H1 (cell line): ENCODE measurements at regions not wholly inside any gene's neighbourhood (a gene's known extent, or its start where the extent isn't known, plus 50 kb on each side); places are given as distances from the start of the nearest gene placed in this dataset.

ENCODE experiments used
- CTCF ChIA-PET: fragments of 300-600 bp; sonication (Branson Sonifier 250); formaldehyde crosslinking; loops from one replicate; lab custom pipeline; 2021; ENCODE audit not compliant: partially characterized antibody; lab: Charles Lee
- POLR2A ChIA-PET: fragments of 300-600 bp; sonication (Branson Sonifier 250); formaldehyde crosslinking; loops from one replicate; lab custom pipeline; 2021; ENCODE audit warnings: inconsistent platforms; ENCODE audit not compliant: partially characterized antibody; lab: Charles Lee
- DNase-seq, 2 experiments: peaks; one replicate each; pipeline versions ENCODE4 v3.0.0 to v3.0.0-alpha.2; 2010 to 2022; ENCODE audit warnings: low spot score in 2 of 2, low read depth in 1 of 2, mixed read lengths in 1 of 2
- FAIRE-seq: peaks from 2 replicates; lab custom pipeline; 2011; peaks lifted over from hg19 to GRCh38; lab: Jason Lieb, UNC
- H2AFZ ChIP-seq: 2 replicates; pipeline ENCODE4 v1.8.1; 2012; ENCODE audit warnings: low read length, inconsistent platforms
- H2AK5ac ChIP-seq: 2 replicates; pipeline ENCODE4 v1.6.1; 2013; ENCODE audit warnings: low read depth, low read length
- H2BK120ac ChIP-seq: replicated peaks from 2 replicates; pipeline ENCODE3; 2013; ENCODE audit warnings: low read depth, low read length, inconsistent platforms
- H2BK12ac ChIP-seq: 2 replicates; pipeline ENCODE4 v1.6.1; 2013; ENCODE audit warnings: low read depth, low read length
- H2BK15ac ChIP-seq: 2 replicates; pipeline ENCODE4 v1.6.1; 2013; ENCODE audit warnings: low read length
- H2BK20ac ChIP-seq: 2 replicates; pipeline ENCODE4 v1.6.1; 2013; ENCODE audit warnings: low read length
- H2BK5ac ChIP-seq: 2 replicates; pipeline ENCODE4 v1.6.1; 2013; ENCODE audit warnings: low read depth, low read length
- H3K14ac ChIP-seq: 2 replicates; pipeline ENCODE4 v1.6.1; 2013; ENCODE audit warnings: inconsistent platforms; ENCODE audit not compliant: insufficient read length
- H3K18ac ChIP-seq: 2 replicates; pipeline ENCODE4 v1.6.1; 2013; ENCODE audit warnings: low read length; ENCODE audit errors: extremely low read depth
- H3K23ac ChIP-seq: 2 replicates; pipeline ENCODE4 v1.6.1; 2013; ENCODE audit warnings: inconsistent platforms; ENCODE audit not compliant: insufficient read length
- H3K23me2 ChIP-seq: 2 replicates; pipeline ENCODE4 v1.6.1; 2013; ENCODE audit warnings: low read depth, low read length
- H3K27ac ChIP-seq: 2 replicates; pipeline ENCODE4 v1.6.1; 2011; ENCODE audit warnings: low read depth, low read length, inconsistent platforms
- H3K27me3 ChIP-seq, 4 experiments: replicated peaks in 1 of 4; 1 replicate in 1 of 4; 2 replicates in 3 of 4; pipeline versions ENCODE4 v1.6.1 to v1.8.1; 2011 to 2013; ENCODE audit warnings: low read length in 3 of 4, mild to moderate bottlenecking in 3 of 4, inconsistent platforms in 2 of 4, mixed read lengths in 2 of 4, moderate library complexity in 1 of 4; ENCODE audit not compliant: control insufficient read depth in 3 of 4, insufficient read depth in 3 of 4; ENCODE audit errors: extremely low read depth in 1 of 4
- H3K36me3 ChIP-seq, 4 experiments: 2 replicates each; pipeline versions ENCODE4 v1.6.1 to v1.8.1; 2011 to 2013; ENCODE audit warnings: mild to moderate bottlenecking in 4 of 4, low read length in 3 of 4, moderate library complexity in 2 of 4, control low read depth in 1 of 4, inconsistent platforms in 1 of 4; ENCODE audit not compliant: insufficient read depth in 4 of 4, control insufficient read depth in 2 of 4
- H3K4ac ChIP-seq: replicated peaks from 2 replicates; pipeline ENCODE3; 2013; ENCODE audit warnings: low read length, low read depth, mixed read lengths, inconsistent platforms; ENCODE audit not compliant: insufficient read length
- H3K4me1 ChIP-seq, 4 experiments: replicated peaks in 1 of 4; 1 replicate in 1 of 4; 2 replicates in 3 of 4; pipeline versions ENCODE4 v1.6.1 to v1.8.1; 2011 to 2013; ENCODE audit warnings: low read length in 3 of 4, inconsistent platforms in 2 of 4, mixed read lengths in 1 of 4; ENCODE audit not compliant: insufficient read depth in 4 of 4, control insufficient read depth in 3 of 4
- H3K4me2 ChIP-seq, 2 experiments: 2 replicates each; pipeline versions ENCODE4 v1.6.1 to v1.8.1; 2011 to 2013; ENCODE audit warnings: low read depth in 2 of 2, low read length in 2 of 2, control low read depth in 1 of 2, inconsistent platforms in 1 of 2, mild to moderate bottlenecking in 1 of 2; ENCODE audit not compliant: insufficient read depth in 1 of 2
- H3K4me3 ChIP-seq, 4 experiments: fragments of 200-600, 300-600 bp in 1 of 4; sonication (generic), shearing (Covaris generic), sonication (Bioruptor Twin) in 1 of 4; 2 replicates each; pipeline versions ENCODE4 v1.5.1 to v1.8.1; 2011 to 2016; ENCODE audit warnings: low read length in 4 of 4, low read depth in 3 of 4, control low read depth in 2 of 4, inconsistent platforms in 2 of 4, mild to moderate bottlenecking in 2 of 4, mixed read lengths in 1 of 4, moderate library complexity in 1 of 4; ENCODE audit not compliant: insufficient read depth in 2 of 4; ENCODE audit errors: extremely low read depth in 1 of 4
- H3K56ac ChIP-seq: replicated peaks from 2 replicates; pipeline ENCODE3; 2013; ENCODE audit warnings: low read depth, mild to moderate bottlenecking, mixed read lengths, low read length, inconsistent platforms; ENCODE audit not compliant: insufficient read length
- H3K79me1 ChIP-seq: 2 replicates; pipeline ENCODE4 v1.6.1; 2013; ENCODE audit warnings: low read depth, low read length, control low read depth
- H3K79me2 ChIP-seq, 2 experiments: 2 replicates each; pipeline versions ENCODE4 v1.6.1 to v1.8.1; 2012 to 2013; ENCODE audit warnings: low read length in 2 of 2, mild to moderate bottlenecking in 2 of 2, inconsistent platforms in 1 of 2; ENCODE audit not compliant: insufficient read depth in 2 of 2, control insufficient read depth in 1 of 2
- H3K9ac ChIP-seq, 4 experiments: replicated peaks in 1 of 4; 1 replicate in 1 of 4; 2 replicates in 3 of 4; pipeline versions ENCODE4 v1.6.1 to v1.8.1; 2011 to 2013; ENCODE audit warnings: low read depth in 3 of 4, low read length in 3 of 4, control low read depth in 2 of 4, mild to moderate bottlenecking in 2 of 4, moderate library complexity in 2 of 4, inconsistent platforms in 1 of 4; ENCODE audit errors: extremely low read depth in 1 of 4
- H3K9me3 ChIP-seq, 2 experiments: 2 replicates each; pipeline versions ENCODE4 v1.6.1 to v1.8.1; 2012 to 2013; ENCODE audit warnings: mild to moderate bottlenecking in 2 of 2, moderate library complexity in 2 of 2, control low read depth in 1 of 2, inconsistent platforms in 1 of 2, low read depth in 1 of 2, low read length in 1 of 2, mixed read lengths in 1 of 2; ENCODE audit not compliant: insufficient read depth in 2 of 2
- H4K20me1 ChIP-seq, 2 experiments: replicated peaks in 1 of 2; 2 replicates each; pipeline versions ENCODE3 to v1.8.1; 2011 to 2013; ENCODE audit warnings: inconsistent platforms in 2 of 2, low read length in 2 of 2, mild to moderate bottlenecking in 1 of 2; ENCODE audit not compliant: insufficient read depth in 2 of 2, control insufficient read depth in 1 of 2
- H4K5ac ChIP-seq: 2 replicates; pipeline ENCODE4 v1.6.1; 2013; ENCODE audit warnings: low read length, low read depth, mixed read lengths, inconsistent platforms; ENCODE audit not compliant: insufficient read length
- H4K8ac ChIP-seq: 2 replicates; pipeline ENCODE4 v1.8.0; 2013; ENCODE audit warnings: mild to moderate bottlenecking, moderate library complexity, low read length, inconsistent platforms; ENCODE audit not compliant: insufficient read depth; ENCODE audit errors: extremely low read depth
- H4K91ac ChIP-seq: replicated peaks from 2 replicates; pipeline ENCODE3; 2013; ENCODE audit warnings: low read length, mixed read lengths, inconsistent platforms; ENCODE audit not compliant: insufficient read length
- BRCA1 ChIP-seq: IDR thresholded peaks from 2 replicates; pipeline ENCODE4 v1.6.1; 2012; ENCODE audit warnings: low read depth, low read length, improper control_type of control experiment
- FOSL1 ChIP-seq: IDR thresholded peaks from 2 replicates; pipeline ENCODE4 v1.6.1; 2011; ENCODE audit warnings: mild to moderate bottlenecking, low read depth, low read length, moderate library complexity; ENCODE audit not compliant: insufficient read depth
- TCF12 ChIP-seq: IDR thresholded peaks from 2 replicates; pipeline ENCODE4 v1.6.1; 2011; ENCODE audit warnings: low read depth, mild to moderate bottlenecking, low read length
- WGBS, 2 experiments: shearing (Covaris generic) in 1 of 2; methylation state at CpG; one replicate each; pipeline versions ENCODE4 v1.1.6 to v1.1.7; 2013 to 2015; ENCODE audit warnings: low lambda C conversion rate in 2 of 2, mixed read lengths in 2 of 2, inconsistent platforms in 1 of 2, low coverage in 1 of 2, missing lambda C conversion rate in 1 of 2; ENCODE audit not compliant: insufficient replicate concordance in 2 of 2, insufficient coverage in 1 of 2, insufficient read length in 1 of 2; ENCODE audit errors: extremely low coverage in 1 of 2, missing lambda C conversion rate in 1 of 2; 5-methylcytosine and 5-hydroxymethylcytosine counted together

- ChIA-PET POLR2A (no interaction called here), CTCF (no interaction called here)
- no peaks in the 10 kb centered on the region for H3K23me2 ChIP-seq
- H4K20me1 ChIP-seq = no peaks in the 10 kb centered on the region
- no peak overlapping the region for H3K9ac ChIP-seq
- H4K91ac ChIP-seq = no peak overlapping the region
- H2BK12ac ChIP-seq = no peak overlapping the region
- no peak overlapping the region for H4K5ac ChIP-seq
- H3K23ac ChIP-seq = no peak overlapping the region
- no peak overlapping the region for H2BK20ac ChIP-seq
- H3K36me3 ChIP-seq = no peaks in the 10 kb centered on the region
- no peak overlapping the region for H2BK15ac ChIP-seq
- H2AK5ac ChIP-seq = no peak overlapping the region
- no peak overlapping the region for H2AFZ ChIP-seq
- no peak overlapping the region for H3K14ac ChIP-seq
- H3K4me3 ChIP-seq = no peak overlapping the region
- H3K27me3 ChIP-seq = no peaks in the 10 kb centered on the region
- H3K79me2 ChIP-seq = no peaks in the 10 kb centered on the region
- H3K4me1 ChIP-seq = no peaks in the 10 kb centered on the region
- H3K18ac ChIP-seq = no peak overlapping the region
- no peaks in the 10 kb centered on the region for H3K79me1 ChIP-seq
- DNase-seq (no peak), FAIRE-seq (no peak)
- no peak overlapping the region for H2BK5ac ChIP-seq
- no peak overlapping the region for H2BK120ac ChIP-seq
- H4K8ac ChIP-seq = no peak overlapping the region
- H3K9me3 ChIP-seq = no peaks in the 10 kb centered on the region
- WGBS, 2 experiments = 95% methylated on average over 3 of the region's 3 CpGs; no CpG with 5 or more reads in 1 of the 2 experiments
- no peak overlapping the region for H3K27ac ChIP-seq
- no peak overlapping the region for H3K56ac ChIP-seq
- TF ChIP-seq FOSL1 (no peak), TCF12 (no peak), BRCA1 (no peak)
- TF ChIP-seq, all 59 proteins: peak for 0
- Histone ChIP-seq H3K4me2 (no peak overlapping the region), H3K4ac (no peak overlapping the region)
Observed at GRCh38 chr18:73793386-73793785, 354.2 kb downstream of the FBXO15 start.
